HG03280 (cell line): ENCODE measurements at regions not wholly inside any gene's neighbourhood (a gene's known extent, or its start where the extent isn't known, plus 50 kb on each side); places are given as distances from the start of the nearest gene placed in this dataset.

ENCODE experiments used
- ATAC-seq: cut with Tn5 transposase; IDR thresholded peaks from one replicate; pipeline ENCODE4 v1.9.1; 2021; ENCODE audit warnings: mild to moderate bottlenecking, moderate library complexity; ENCODE audit not compliant: unreplicated experiment

DNA sequence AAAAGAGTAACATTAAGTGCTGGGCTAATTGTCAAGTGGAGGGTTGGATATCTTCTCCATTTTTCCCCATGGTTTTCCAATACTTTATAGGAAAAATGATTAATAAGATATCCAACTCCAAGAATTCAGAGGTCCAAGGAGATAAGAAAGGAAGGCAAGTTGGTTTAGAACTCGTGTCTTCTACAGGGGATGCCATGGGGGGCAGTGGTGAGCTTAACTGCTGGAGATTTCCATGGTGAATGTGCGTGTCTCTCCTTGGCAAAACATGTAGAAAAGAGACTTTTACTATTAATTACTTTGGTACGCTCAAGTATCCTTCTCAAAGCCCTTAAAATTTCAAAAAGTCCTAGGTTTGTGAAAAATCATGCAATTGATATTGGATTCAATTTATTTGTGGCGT, 982.9 kb upstream of the RBFOX1 start:
- ATAC-seq, result no peak

DNA sequence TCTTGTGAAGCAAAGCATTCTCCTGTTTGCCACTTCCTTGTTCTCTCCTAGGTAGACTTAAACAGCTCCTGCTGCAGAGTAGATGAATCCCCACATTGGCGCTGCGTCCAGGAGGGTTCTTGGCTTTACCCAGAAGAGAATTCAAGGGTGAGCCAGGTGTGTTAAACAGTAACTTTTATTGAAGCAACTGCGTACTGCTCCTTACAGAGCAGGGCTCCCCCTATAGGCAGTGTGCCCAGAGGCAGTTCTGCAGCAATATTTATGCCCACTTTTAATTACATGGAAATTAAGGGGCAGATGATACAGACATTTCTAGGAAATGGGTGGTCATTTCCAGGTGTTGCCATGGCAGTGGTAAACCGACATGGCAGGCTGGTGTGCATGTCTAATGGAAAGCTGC, 987.6 kb upstream of the RBFOX1 start:
- ATAC-seq, result no peak

DNA sequence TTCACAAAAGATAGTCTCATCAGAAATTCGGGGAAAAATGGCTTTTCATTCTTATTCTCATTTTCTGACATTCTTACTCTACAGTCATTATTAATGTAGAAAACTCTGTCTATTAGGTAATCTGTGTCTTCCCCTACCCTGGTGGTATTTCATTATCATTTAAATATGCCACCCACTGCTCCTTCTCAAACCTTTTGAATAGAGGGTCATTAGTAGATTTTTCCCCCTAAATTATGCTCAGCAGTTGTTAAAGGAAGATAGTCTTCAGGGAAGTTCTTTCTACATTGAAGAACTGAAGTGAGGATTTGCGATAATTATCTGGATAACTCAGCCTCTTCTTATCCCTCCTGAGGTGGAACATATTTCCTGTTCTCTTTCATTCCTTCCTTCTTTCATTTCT, 989.5 kb upstream of the RBFOX1 start:
- no peak for ATAC-seq

DNA sequence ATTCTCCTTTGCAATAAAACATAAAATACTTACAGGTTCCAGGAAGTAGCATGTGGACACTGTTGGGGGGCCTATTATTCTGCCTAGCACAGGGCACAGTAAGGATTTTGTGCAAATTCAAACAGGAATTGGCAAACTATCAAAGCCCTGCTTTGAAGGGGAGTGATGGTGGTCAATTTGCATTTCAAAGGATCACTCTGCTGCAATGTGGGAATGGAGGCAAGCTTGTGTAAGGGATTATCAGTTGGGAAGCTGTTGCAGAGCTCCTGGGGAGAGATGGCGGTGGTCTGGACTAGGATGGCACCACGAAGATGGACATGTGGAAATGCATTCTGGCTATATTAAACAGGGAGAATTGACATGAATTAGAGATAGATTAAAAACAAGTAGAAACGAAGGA, 990.7 kb upstream of the RBFOX1 start:
- no peak for ATAC-seq

DNA sequence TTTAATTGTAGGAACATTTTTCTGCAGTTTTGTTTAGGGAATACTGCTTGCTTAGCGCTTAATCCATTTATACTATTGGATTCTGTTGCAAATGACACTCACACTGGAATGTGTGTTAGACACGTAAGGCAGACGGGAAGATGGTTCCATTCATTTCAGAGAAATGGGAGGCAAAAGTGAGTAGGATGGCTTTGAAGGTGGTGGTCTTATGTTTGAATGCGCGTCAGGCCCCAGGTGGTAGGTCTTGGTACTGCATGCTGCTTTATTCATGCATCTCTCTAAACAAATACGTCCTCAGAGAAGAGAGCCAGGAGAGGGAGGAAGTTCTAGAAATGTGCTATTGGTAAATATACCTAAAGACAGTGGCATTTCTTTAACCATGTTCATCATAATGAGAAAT, 997.6 kb upstream of the RBFOX1 start:
- ATAC-seq, result no peak

DNA sequence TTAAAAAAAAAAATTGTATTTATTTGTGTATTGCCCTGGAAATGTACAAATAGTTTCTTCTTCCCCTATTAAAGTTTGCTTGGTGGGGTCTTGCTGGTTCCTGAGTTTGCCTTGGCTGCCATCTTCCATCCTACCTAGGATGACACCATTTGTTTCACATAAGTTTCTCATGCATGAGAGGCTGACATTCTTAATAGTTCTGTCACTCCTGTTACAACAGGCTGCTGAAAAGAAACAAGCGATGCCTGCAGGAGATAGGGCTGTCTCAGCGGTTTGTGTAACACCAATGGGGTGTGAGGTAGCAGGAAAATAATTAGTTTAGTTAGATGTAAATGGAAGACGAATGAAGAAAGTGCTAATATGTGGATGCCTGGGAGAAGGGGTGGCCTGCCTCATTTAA, 1000.9 kb upstream of the RBFOX1 start:
- ATAC-seq, result no peak

DNA sequence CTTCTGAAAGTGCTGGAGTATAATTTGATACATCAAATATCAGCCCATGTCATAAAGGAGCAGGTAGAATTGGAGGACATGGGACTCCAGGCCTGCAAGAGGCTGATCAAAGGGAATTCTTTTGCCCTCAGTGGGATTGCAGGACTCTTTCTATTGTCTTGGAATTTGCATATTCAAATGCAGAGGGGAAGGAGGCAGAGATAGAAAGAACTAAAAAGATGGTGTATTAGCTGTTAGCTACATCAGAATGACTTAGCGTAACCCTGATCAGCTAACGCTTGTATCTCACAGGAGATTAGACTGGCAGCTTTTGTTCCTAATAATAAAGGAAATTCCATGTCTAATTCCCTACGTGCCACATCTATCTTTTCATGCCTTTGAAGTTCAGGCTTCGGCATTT, 1014.7 kb upstream of the RBFOX1 start:
- ATAC-seq, result no peak

DNA sequence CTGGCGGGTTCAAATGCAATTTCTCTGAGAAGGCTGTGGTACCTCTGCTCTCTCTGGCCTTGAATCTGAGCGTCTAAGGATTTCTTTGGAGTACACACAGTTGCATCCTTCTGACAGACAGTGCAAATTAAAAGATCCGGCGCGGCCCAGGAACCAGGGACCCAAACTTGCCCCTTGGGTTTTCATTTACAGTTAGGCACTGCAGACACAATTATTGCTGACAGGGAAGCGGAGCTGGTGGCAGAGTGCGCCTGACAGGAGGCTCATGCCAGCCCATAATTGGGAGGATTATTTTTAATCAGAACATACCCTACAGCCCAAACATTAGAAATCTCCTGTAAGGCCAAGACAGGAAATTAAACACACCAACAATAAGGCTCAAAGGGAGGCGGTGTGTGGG, 1023.4 kb upstream of the RBFOX1 start:
- ATAC-seq, result no peak

DNA sequence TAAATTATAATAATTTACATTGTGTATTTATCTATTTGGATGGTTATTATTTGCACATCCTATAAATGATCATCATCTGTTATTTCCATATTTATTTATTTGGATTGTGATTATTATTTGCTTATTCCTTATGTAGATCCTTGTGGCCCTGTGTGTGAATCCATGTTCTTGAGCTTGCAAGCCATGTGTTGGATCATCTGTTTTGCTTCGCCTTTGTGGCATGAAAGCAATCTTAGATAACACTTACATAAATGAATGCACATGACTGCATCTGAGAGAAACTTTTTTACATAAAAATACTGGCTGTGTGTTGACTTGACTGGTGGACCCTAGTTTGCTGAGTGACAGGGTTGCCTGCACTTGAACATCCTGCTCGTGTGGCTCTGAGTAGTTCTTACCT, 1024.5 kb upstream of the RBFOX1 start:
- no peak for ATAC-seq

DNA sequence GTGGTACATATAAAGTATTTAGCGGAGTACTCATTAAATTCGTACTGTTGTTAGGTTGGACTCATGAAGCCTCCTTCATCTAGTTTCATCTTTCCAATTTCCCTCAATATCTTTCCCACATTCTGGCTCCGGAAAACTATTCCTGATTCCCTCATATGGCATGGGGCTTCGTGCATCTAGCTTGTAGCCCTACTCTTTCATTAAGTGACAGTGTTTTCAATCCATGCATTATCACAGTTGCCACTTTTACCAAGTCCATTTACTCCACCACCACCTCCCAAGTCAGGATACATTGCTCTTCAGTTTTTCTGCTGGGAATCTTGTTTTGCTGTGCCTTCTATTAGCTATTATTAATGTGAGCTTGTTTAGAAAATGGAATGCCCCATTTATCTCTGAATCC, 1032.1 kb upstream of the RBFOX1 start:
- no peak for ATAC-seq

DNA sequence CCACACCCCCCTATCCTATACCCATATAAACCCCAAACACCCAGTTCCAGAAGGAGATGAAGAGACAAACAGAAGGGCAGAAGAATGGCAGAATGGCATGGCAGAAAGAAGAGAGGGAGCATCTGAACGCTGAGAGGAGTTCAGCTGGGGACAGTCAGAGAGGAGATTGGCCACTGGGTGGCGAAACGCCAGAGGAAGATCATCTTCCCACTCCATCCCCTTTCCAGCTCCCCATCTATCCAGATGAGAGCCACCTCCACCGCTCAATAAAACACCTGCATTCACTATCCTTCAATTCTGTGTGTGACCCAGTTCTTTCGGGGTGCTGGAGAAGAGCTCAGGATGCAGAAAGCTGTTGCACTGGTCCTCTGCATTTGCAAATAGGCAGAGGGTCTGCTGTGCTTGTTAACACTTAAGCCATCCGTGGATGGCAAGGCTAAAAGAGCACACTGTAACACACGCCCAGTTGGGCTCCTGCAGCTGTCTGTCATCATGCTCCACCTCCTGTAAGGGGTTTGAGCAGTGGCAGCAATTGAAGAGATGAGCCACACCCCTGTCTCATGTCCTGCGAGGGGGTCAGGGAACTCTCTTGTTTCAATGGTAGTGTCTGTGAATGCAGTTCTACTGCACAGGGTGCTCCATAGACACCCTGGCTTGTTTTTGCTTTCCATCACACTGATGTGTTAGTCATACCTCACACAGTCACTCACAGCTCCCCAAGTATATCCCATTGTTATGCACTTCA, 1034.8 kb upstream of the RBFOX1 start:
- ATAC-seq, result no peak

DNA sequence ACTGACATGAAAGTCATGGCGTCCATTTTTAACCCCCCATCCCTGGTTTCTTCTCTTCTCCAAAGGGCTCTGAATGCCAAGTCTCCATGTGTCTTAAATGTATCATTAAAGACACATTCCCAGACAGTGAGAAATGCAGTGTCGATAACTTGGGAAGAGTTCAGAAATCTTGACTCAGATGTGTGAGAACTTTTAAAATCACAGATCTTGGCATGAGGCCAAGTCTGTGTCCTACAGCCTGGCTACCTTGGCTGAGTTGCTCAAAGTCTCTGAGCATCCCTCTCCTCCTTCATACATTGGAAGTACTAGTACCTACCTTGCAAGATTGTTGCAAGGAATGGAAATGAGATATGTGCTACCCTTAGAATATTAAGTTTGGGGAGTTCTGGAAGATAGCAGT, 1046.5 kb upstream of the RBFOX1 start:
- ATAC-seq, result no peak

DNA sequence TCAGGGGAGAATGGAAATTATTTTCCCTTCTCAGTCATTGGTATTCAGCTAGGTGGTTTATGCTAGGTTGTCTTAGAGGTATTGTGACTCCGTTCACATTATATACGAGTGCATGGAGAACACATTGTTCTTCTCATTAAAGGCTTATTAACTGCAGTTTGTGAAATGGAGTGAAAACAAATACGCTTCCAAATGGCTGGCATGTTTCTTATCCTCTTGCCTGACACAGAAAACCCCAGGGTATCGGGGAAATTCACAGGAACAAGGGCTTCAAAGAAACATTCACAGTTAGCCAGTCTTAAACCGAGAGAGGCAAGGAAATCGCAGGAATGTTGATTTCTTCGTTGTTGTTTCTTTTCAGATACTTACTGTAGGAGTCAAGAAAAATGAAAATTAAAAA, 1047.9 kb upstream of the RBFOX1 start:
- no peak for ATAC-seq

DNA sequence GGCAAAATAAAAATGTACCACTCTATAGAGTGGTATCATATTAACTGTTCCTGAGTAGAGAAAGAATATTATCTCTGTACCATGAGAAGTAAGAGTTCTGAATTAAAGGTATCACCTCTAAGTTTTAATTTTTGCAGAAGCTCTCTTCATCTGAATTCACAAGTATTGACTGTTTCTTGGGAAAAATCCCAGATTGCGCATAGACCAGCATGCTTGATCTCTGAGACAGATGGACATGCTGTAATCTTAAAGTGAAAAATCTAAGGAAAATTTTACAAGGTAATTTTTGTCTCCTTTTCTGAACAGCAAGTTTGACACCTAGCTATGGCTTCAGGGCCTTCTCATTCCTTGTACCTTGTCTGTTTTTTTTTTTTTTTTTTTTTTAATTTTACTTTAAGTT, 1050.7 kb upstream of the RBFOX1 start:
- ATAC-seq, result no peak

DNA sequence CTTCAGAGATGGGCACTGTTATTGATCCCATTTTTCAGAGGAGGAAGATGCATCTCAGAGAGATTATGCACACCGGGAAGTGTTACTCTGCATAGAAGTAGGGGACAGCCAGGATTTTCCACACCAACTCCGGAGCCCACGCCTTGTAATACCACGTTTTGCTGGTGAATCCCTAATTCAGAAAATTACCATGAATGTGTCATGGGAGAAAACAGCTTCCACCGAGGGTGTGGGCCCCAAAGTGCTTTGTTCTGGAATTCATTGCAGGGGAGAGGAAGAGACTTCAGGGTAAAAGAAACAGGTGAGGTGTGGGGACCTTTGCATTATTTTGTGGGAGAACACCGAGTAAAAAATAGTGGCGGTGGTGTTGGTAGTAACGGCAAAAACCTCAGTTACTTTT, 1051.4 kb upstream of the RBFOX1 start:
- no peak for ATAC-seq

DNA sequence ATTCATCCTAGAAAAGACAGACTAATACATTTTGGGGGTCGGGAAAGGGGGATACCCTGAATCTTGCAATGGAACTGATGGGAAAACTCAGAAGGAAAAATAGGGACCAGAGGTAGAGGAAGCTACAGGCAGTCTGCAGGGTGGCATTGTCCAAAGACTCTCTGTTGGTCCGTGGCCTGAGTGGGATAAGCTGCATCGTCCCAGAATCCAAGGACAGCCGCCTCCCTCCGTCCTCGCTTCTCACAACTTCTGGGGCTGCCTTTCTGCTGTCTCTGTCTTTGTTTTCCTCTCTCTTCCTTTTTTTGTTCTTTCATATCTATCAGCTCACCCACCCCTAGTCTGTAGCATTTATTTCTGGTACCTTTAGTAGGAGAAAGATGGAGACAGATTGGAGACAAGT, 1052.6 kb upstream of the RBFOX1 start:
- ATAC-seq, result no peak

DNA sequence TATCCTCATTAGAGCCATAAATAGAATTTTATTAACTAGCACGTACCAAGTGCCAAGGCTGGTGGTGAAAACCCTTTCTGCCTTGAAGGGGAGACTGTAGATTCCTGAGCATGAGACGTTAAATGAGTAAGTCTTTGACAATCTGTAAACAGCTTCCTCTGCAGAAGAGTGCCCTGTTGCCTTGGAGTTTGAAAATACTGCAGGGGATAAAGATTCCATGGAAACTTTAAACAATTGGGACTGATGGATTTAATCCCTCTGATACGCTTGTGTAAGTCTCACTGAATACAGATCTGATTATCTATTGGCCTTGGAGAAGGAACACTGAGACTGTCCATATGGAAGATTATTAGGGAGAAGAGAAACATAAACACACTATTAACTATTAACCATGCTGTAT, 1053.4 kb upstream of the RBFOX1 start:
- no peak for ATAC-seq

DNA sequence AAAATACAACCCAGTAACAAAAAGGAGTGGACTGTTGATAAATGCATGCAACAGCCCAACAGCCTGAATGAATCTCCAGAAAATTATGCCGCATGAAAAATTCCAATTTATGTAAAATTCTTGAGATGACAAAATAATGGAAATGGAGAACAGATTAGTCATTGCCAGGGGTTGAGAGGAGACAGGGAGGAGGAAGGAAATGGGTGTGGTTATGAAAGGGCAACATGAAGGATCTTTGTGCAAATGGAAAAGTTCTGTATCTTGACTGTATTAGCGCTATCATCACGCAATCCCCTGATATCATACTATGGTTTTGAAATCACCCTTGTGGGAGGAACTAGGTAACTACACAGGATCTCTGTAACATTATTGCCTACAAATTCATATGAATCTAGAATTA, 1058.3 kb upstream of the RBFOX1 start:
- no peak for ATAC-seq

DNA sequence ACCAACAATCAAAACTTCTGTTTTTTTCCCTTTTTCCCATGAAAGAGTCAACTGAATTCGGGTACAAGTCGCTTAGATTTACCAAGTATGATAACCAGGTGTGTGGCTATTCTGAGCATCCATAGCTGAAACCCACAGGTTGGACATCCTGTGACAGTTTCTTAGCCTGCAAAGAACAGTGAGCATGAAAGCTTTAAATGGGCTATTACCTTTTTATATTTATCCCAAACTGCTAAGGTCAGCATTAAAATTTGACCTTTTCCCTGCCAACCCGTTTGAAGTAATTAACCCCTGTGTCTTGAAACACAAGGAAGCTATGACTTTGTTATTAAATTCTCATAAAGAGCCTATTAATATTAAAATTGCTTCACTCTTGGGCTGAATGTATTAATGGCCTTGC, 1065.0 kb upstream of the RBFOX1 start:
- ATAC-seq, result no peak

DNA sequence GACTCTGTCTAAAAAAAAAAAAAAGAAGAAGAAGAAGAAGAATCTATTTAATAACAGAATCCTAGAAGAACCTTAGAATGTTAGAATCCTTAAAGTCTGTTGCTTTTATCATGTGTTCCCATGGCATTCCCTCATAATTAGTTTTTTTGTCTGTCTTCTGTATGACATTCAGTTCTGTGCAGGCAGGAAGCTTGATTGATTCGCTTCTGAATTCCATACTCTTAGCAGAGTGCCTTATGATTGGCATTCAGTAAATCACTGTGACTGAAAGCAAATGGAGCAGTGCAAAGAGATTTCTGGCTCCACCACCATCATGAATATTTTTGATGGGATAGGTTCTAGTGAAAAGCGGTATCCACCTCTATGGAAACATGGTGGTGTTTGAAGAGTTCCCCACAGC, 1065.9 kb upstream of the RBFOX1 start:
- ATAC-seq, result no peak

DNA sequence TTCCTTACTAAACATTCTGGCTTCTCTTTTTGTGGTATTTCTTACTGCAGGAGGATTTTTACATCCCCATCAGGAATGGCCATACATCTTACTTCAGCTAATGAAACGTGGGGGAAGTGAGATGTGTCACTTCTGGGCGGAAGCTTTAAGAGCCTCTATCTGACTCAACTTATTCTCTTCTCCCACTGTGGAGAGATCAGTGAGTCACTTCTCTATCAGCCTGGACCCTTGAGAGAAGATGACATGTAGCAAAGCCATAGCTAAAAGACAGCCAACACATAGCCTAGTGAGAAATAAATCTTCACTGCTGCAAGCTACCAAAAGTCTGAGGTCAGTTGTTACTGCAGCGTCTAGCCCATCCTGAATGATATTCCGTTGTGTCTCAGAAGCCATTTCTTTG, 1066.7 kb upstream of the RBFOX1 start:
- ATAC-seq, result no peak

DNA sequence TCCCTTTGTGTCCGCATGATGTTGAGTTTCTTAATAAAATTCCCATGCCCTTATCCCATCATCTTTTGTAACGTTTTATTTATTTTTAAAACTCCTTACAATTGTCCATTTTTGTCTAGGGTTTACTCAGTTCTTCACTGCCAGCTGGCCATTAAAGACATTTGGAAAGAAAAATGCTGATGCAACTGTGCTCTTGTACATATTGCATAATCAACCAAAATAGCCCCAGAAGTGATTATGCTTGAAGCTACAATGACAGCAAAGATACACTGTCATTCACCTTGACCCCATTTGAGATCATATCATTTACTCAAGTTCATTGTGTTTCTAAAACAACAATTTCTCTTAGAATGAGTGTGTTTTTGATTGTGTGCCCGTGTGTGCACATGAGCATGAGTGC, 1074.6 kb upstream of the RBFOX1 start:
- ATAC-seq, result no peak

DNA sequence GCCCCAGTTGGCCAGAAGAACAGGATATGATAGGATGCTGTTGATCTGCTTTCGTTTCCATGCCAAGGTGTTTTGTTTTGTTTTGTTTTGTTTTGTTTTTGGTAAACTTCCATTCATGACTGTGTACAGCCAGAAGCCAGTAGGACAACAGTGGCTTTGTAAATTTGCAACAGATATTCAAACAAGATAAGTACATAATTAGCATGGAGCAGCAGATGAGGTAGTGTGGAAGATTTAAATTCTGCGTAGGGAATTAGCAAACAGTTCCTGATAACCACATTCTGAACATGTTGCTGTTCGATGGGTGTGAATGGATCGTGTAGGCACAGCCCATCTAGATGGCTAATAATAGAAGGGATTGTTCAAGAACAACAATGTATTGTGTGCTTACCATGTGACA, 1080.1 kb upstream of the RBFOX1 start:
- no peak for ATAC-seq

DNA sequence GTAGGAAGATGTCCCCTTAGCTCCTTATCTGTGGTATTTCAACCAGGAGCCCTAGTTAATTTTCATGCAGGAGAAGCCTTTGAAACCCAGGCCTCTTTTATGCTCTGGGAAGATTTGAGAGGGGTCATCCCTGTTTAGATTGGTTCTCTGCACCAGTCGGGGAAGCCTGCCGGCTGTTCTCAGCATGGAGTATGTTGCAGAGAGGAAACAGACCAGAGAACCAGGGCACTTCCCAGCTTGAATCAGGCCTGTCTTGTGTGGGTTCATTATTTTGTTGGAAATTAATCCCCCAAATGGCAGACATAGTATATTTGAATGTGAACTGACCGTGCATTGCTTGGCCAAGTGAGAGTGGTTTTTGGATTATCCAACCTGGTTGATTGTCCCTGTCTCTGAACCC, 1082.1 kb upstream of the RBFOX1 start:
- no peak for ATAC-seq
